Endothelial cell of umbilical vein (primary cell): ENCODE measurements at regions not wholly inside any gene's neighbourhood (a gene's known extent, or its start where the extent isn't known, plus 50 kb on each side); places are given as distances from the start of the nearest gene placed in this dataset.

ENCODE experiments used
- EZH2 ChIP-seq: IDR thresholded peaks from 2 replicates; pipeline ENCODE4 v1.6.1; 2012; ENCODE audit warnings: borderline replicate concordance, low read depth, mild to moderate bottlenecking, moderate library complexity, low read length, inconsistent platforms; ENCODE audit not compliant: severe bottlenecking
- MYC ChIP-seq: IDR thresholded peaks from one replicate; pipeline ENCODE4 v1.6.1; 2011; ENCODE audit warnings: mild to moderate bottlenecking, low read depth, low read length
- POLR2A ChIP-seq: IDR thresholded peaks from 2 replicates; pipeline ENCODE4 v1.6.1; 2012; ENCODE audit warnings: low read depth, mild to moderate bottlenecking, control low read depth, low read length
- POLR2AphosphoS5 ChIP-seq: IDR thresholded peaks from 2 replicates; pipeline ENCODE4 v1.6.1; 2012; ENCODE audit warnings: low read depth, mild to moderate bottlenecking, control low read depth, low read length, moderate library complexity; ENCODE audit not compliant: insufficient read depth
- TF ChIP-seq, protein P1 (sequence below), 2 donors: IDR thresholded peaks; 1 replicate in 1 of 2; 2 replicates in 1 of 2; pipeline ENCODE4 v1.5.1; 2011; ENCODE audit warnings: low read length in 2 of 2, mild to moderate bottlenecking in 2 of 2, moderate library complexity in 2 of 2, control low read depth in 1 of 2, inconsistent platforms in 1 of 2, low read depth in 1 of 2; ENCODE audit not compliant: insufficient read depth in 1 of 2; ENCODE audit errors: extremely low read depth in 1 of 2
- TF ChIP-seq, protein P2 (sequence below): IDR thresholded peaks from 2 replicates; pipeline ENCODE4 v1.6.1; 2011; ENCODE audit not compliant: insufficient read depth, insufficient read length

DNA sequence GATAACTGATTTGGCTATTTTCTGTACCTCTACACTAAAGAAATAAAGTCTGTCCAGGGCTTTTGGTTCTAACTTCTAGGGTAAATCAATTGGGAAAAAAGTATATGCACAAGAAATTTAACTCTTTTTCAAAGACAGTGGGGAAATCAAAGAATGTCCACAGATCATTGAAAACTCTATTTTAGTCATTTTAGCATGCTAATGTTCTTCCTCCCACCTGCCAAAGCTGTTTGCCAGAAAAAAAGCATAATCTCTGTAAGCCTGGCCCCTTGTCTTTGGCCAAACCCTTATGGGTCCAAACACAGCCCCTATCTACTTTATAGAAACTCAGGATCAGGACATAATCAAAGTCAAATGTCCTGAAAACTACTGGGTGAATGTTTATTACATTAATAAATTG is 302.2 kb upstream of the ESRRG start:
- no peak for TF ChIP-seq POLR2AphosphoS5
- TF ChIP-seq, protein P1, sequence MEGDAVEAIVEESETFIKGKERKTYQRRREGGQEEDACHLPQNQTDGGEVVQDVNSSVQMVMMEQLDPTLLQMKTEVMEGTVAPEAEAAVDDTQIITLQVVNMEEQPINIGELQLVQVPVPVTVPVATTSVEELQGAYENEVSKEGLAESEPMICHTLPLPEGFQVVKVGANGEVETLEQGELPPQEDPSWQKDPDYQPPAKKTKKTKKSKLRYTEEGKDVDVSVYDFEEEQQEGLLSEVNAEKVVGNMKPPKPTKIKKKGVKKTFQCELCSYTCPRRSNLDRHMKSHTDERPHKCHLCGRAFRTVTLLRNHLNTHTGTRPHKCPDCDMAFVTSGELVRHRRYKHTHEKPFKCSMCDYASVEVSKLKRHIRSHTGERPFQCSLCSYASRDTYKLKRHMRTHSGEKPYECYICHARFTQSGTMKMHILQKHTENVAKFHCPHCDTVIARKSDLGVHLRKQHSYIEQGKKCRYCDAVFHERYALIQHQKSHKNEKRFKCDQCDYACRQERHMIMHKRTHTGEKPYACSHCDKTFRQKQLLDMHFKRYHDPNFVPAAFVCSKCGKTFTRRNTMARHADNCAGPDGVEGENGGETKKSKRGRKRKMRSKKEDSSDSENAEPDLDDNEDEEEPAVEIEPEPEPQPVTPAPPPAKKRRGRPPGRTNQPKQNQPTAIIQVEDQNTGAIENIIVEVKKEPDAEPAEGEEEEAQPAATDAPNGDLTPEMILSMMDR (IDR thresholded peaks at IDR 0.05; ENCODE audit: extremely low read depth in 1 of 2, insufficient read depth in 1 of 2, low read depth in 1 of 2, low read length in 2 of 2) = no peak
- no peak for TF ChIP-seq POLR2A
- no peak for TF ChIP-seq EZH2
- TF ChIP-seq MYC = no peak
- TF ChIP-seq, protein P2, sequence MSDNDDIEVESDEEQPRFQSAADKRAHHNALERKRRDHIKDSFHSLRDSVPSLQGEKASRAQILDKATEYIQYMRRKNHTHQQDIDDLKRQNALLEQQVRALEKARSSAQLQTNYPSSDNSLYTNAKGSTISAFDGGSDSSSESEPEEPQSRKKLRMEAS = no peak
